ENCODE measurements at regions not wholly inside any gene's neighbourhood (a gene's known extent, or its start where the extent isn't known, plus 50 kb on each side); places are given as distances from the start of the nearest gene placed in this dataset.
"Not testable (repeated sequence)": the region's sequence is repeated elsewhere in the genome, so short reads cannot be mapped to it uniquely, and the experiment has no call there.

DNA sequence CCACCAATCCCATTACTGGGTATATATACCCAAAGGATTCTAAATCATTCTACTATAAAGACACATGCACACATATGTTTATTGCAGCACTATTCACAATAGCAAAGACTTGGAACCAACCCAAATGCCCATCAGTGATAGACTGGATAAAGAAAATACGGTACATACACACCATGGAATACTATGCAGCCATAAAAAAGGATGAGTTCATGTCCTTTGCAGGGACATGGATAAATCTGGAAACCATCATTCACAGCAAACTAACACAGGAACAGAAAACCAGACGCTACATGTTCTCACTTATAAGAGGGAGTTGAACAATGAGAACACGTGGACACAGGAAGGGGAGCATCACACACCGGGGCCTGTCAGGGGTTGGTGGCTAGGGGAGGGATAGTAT is 154.3 kb downstream of the TPBG start:
- DNase-seq: not testable (repeated sequence)

DNA sequence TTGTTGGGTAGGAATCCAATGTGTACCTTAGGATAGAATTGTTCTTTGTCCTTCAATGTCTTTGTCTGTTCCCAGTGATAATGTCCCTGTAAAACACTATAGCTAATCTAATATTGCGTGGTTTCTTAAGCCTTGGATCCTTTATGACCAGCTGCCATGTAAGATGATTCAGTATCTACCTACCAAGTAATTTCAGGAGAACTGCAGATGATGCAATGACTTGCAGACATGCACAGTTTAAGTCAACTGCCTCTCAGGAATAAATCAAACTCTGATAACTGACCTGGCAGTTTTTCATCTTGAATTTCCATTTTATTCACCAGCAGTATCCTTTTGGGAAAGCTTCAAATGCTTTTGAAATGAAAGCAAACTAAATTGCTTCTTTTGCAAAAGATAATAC is 157.8 kb downstream of the TPBG start:
- DNase-seq: no peak

DNA sequence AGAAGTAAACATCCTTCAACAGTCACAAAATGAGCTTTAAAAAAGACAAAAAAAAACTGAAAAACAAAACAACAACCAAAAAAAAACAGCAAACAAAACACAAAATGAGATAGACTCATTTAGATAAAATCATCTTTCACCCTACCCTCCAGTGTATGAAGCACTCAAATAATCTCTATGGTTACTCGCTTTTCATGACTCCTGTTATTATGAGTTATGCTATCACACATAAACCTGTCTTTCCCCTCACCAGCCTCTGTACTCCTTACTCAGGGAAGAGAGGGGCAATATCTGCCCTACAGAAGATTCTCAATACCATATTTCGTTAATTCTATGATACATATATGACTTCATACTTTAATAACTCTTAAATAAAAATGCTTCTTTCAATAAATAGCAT is 158.2 kb downstream of the TPBG start:
- DNase-seq: no peak

DNA sequence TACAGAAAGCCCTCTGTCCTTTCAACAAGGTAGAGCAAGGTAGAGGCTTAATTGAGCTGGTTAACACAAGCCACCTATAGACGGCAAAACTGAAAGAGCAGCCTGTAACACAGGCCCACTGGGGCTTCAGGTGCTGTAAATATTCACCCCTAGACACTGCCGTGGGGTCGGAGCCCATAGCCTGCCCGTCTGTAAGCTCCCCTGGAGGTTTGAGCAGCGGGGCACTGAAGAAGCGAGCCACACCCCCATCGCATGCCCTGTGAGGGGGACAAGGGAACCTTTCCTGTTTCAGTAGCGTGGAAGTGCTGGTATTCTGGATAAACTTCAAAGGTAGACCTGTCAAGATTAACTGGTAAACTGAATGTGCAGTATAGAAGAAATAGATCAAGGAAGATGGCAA is 160.4 kb downstream of the TPBG start:
- DNase-seq: no peak

DNA sequence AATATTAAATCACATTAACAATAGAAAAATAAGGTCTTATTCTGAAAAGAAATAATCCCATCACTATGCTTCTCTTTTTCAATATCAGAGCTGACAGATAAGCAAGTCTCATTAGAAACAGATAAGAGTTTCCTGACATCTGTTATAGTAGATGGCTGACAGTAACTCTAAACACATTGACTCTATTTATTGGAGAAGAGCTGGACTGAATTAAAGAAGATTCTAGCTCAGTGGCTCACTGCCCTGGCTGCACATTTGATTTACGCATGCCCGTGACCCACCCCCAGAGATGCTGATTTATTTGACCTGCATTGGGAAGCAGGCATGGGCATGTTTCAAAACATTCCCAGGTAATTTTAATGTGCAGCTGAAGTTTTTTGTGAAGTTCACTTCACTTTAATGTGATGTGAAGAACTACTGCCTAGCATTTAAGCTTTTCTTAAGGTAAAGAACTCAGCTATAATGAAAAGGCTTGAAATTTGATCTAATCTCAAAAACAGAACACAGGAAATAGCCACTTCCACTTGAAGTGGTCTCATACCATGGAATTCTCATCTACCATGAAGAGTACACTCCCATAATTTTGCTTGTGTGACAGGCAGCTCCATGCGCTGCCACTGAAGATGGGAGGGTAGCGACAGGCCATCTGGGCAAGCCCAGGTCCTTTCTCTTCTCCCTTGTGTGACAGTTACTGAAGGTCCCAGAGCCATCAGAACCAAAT is 162.3 kb downstream of the TPBG start:
- no peak for DNase-seq

DNA sequence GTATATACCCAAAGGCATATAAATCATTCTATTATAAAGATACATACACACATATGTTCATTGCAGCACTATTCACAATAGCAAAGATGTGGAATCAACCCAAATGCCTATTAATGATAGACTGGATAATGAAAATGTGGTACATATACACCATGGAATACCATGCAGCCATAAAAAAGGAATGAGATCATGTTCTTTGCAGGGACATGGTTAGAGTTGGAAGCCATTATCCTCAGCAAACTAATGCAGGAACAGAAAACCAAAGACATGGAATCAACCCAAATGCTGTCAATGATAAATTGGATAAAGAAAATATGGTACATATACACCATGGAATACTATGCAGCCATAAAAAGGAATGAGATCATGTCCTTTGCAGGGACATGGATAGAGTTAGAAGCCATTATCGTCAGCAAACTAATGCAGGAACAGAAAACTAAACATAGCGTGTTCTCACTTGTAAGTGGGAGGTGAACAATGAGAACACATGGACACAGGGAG is 166.4 kb downstream of the TPBG start:
- not testable (repeated sequence) for DNase-seq

DNA sequence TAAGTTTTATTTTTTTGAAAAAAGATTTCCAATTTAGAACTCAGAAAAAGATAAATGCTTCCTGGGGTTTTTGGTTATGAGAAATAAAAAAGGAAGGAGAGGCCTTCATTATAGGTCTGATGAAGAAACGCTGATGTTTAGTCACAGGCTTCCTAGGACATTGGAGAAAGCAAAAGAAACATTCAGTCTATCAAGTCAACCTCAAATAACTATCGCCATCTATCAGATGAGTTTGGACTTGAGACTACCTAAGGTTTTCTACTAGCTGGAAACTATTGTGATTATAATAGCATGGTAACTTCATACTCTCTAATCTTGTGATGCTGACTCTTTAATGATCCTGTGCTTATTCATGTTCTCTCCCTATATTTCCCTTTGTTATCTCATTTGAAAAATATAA is 171.3 kb downstream of the TPBG start:
- no peak for DNase-seq

DNA sequence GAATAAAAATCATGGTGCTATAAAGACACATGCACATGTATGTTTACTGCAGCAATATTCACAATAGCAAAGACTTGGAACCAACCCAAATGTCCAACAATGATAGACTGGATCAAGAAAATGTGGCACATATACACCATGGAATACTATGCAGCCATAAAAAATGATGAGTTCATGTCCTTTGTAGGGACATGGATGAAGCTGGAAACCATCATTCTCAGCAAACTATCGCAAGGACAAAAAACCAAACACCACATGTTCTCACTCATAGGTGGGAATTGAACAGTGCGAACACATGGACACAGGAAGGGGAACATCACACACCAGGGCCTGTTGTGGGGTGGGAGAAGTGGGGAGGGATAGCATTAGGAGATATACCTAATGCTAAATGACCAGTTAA is 185.9 kb downstream of the TPBG start:
- DNase-seq: not testable (repeated sequence)

DNA sequence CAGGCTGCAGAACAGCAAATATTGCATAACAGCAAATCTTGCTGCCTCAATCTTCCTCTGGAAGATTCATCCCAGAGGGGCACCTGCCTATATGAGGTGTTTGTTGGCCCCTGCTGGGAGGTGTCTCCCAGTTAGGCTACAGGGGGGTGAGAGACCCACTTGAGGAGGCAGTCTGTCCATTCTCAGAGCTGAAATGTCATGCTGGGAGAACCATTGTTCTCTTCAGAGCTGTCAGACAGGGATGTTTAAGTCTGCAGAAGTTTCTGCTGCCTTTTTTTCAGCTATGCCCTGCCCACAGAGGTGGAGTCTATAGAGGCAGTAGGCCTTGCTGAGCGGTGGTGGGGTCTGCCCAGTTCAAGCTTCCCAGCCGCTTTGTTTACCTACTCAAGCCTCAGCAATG is 187.7 kb downstream of the TPBG start:
- DNase-seq: not testable (repeated sequence)

DNA sequence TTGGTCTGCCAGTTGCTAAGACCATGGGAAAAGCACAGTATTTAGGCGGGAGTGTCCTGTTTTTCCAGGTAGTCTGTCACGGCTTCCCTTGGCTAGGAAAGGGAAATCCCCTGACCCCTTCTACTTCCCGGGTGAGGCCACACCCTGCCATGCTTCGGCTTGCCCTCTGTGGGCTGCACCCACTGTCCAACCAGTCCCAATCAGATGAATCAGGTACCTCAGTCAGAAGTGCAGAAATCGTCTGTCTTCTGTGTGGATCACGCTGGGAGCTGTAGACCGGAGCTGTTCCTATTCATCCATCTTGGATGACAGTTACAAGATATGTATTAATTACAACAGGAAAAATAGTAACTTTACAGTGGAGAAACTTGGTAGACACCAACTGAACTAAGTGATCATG is 188.2 kb downstream of the TPBG start:
- no peak for DNase-seq

DNA sequence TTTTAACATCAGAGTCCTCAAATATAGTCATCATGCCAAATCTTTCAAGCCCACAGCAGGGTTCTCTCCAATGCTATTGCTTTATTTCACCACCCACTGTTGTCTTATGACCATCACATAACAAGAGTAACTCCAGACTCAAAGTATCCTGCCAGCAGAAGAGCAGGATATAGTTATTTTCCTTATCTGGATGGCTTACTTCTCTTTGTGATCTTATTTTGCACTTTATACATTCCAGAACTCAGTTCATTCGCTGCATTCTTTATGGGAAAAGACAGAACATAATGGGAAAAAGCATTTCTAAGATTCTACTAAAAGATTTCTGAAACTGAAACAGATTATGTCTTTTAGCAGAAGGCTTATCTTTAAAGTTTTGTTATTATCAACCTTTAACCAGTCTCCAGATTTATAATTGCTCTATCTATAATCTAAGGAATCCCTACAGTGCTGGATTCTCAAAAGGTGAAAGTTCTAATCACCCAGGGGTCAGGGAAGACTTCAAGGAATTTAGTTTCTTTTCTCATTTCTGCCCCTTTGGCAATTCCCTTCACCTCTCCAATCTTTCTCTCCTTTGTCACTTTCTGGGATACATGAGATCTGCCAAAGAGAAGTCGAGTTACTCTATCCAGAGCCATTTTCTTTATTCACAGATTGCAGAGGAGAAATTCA is 190.4 kb downstream of the TPBG start:
- no peak for DNase-seq

DNA sequence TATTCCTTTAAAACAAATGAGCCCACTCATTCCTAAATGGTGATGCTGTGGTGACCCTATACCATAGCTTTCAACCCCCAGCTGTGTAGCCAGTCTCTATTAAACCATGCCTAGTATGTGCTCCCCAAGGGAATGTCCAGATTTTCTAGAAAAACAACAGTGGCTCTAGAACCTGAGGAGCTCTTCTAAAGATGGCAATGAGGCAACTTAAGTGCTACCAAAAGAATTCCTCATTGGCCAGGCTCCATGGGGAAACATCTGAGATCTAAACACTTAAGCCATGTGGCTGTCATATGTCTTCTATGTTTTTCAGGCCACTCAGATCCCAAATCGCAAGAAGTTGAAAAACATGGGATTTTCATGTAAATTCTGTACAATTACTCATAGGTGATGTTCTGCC is 191.0 kb downstream of the TPBG start:
- DNase-seq: no peak

DNA sequence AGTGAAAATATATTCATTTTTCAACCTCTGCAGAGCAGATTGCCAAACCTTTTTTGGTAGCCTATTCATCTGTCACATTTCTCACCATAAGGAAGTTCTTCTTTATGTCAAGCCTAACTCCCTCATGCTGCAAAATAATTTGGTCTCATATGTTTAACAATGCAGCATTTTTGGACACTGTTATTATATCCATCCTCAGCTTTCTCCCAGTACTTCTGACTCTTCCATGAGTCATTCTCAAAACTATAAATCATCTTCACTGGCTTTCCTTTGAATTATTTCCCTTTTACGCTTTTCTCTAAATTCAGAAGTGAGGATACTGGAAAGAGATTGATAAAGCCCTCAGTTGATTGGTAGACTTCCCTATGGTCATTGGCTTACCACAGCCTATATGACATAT is 192.2 kb downstream of the TPBG start:
- no peak for DNase-seq

DNA sequence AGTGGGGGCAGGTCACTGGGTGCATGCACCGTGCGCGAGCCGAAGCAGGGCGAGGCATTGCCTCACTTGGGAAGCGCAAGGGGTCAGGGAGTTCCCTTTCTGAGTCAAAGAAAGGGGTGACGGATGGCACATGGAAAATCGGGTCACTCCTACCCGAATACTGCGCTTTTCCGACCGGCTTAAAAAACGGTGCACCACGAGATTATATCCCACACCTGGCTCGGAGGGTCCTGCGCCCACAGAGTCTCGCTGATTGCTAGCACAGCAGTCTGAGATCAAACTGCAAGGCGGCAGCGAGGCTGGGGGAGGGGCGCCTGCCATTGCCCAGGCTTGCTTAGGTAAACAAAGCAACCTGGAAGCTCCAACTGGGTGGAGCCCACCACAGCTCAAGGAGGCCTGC is 194.9 kb downstream of the TPBG start:
- DNase-seq: not testable (repeated sequence)

DNA sequence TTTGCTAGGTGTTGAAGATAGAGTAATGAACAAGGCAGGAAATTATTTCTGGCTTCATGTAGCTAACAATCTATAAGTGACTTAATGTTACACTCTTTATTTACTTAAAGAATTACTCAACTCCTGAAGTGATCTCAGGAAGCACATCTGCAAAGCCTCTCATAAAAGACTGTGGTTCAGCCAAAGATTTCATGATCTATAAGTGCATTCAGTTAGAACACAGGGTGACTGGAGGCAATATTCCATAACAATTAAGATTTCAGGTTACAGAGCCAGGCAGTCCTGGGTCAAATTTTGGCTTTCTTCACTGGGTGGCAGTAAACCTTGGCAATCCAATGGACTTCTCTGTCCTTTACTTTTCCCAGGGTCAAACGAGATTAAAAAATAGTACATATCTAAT is 204.0 kb downstream of the TPBG start:
- DNase-seq: no peak

DNA sequence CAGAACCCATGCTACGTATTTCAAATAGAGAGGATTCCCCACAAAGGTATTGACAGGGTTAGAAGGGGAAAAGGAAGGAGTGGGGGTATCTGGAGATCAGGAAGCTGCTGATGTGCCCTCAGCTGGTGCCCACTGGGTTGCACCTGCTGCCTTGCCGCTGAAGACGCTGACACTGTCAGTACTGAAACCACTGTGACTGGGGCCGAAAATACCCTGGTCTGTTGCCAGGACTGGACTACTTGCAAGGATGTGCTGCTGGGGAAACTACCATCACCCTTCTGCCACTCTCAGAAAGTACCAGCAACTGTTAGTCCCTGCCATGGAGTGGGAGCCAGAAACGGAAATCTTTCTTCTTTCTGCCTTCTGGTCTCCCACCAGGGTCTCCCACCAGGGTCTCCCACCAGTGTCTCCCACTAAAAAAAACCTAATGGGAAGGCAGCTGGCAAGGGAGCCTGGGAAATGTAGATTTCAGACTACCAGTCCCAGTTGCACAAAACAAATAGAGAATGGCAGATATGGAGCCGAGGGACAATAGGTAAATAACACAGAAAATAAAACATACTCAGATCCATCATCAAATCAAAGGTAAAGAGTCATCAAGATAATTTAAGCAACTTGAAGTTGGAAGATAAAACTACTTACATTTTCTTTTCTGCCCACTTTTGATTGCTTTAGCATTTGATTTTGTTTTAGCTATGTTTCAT is 204.8 kb downstream of the TPBG start:
- no peak for DNase-seq

DNA sequence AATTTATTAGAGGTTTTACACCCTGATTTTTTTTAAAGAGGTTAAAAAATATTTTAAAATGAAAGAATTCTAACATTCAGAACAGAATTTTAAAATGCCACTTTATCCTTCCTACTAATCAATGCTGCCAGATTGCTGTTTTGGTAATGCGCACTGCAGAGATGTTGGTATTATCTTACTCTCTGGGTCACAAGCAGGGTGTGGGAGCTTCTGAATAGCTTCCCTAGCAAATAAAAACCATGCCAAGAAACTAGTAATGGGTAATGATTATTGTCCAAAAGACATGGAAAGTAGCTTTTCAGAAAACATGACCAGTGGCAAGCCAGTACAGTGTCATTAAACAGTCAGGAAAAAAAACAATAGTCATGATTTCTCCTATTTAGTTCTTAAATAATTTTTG is 205.4 kb downstream of the TPBG start:
- DNase-seq: no peak

DNA sequence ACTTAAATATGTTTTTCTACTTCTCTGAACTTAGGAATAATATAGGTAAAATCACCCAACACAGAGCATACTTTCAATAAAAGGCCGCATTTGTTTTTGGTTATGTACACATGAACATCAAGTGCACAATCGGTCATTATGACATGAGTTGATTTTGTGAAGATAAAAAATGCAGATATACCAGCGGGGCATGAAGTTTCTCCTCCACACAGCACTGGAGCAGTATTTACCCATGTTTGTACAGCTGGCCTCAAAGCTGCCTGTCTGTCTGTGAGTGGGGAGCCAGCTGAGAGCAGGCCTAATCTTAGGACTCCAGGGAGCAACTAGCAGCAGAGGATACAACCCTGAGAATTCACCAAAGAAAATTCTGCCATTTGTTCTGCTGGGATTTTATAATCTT is 206.5 kb downstream of the TPBG start:
- no peak for DNase-seq

DNA sequence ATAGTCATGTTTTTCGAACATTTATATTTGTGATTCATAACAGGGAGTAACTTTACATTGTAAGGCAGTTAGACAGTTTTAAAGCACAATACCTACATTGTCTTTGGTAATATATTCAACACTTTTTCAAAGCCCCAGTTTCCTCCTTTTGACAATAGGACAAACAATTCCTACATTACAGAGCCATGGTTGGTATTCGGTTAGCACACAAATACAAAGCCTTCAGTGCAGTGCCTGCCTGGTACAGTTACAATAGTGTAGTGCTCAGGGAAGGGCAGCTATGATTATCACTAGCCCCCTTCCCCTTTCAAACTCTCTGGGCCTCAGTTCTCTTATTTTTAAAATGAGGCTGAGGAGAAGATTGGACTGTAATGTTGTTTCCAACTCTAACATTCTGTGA is 207.8 kb downstream of the TPBG start:
- peak; percentile 27 for DNase-seq

DNA sequence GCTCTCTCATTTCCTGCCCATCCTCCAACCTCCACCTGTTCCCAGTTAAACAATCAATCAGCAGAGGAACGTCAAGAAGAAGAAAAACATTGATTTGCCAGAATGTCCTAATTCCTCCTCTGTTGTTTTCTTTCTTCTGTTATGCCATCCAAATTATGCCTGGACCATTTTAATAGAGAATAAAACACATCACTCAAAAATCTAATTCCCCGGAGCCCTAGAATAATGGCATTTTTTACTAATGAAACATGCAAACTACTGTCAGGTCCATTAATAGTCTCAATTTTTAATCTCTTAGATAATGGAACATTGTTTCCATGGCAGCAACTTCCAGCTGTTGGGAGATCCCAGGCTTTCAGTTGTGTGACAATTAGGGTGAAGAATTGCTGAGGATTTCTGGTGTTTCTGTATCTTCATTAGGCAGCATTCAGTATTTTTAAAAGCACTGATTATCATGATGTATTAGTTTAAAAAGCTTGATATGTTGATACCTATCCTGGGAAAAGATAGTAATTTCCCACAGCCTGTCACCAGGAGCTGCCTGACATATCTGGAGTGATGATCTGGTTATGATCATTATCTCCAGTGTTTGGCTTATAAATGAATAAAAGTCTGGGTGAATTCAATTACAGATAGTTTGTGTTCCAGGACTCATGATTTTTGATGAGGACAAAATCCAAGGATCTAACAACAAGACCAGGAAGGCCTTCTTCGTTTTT is 209.8 kb downstream of the TPBG start:
- no peak for DNase-seq

DNA sequence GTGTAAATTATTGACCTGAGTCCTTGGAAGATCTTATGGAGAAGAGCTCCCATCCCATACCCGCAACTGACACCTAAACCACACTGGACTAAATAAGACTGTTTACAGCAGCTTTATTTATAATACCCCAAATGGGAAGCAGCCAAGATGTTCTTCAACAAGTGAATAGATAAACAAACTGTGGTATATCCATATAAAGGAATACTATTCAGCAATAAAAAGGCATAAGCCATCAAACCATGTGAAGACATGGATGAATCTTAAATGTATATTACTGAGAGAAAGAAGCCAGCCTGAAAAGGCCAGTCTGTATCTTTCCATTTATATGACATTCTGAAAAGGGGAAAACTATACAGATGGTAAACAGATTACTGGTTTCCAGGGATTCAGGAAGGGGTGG is 212.7 kb downstream of the TPBG start:
- DNase-seq: no peak

DNA sequence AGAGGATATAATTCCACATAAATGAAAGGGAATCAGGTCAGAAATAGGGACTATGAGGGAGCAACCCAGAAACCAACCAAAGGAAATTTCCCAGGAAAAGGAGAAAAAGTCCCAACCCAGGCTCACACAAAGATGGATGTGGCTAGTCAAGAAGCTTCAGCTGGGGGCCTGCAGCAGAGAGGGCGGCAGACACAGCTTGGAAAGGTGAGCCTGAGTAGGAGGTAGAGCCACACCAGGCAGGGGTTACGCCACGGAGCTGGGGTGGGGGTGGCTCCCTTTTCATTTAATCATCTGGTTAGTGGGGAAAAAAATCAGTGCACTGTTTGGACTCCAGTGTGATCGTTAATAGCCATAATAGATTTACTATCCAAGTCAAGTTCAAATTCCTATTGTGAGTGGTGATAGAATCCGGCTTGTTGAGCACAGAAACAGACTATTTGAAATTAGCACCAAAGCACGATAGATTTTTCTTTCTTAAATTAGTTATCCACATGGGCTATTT is 220.6 kb downstream of the TPBG start:
- no peak for DNase-seq

DNA sequence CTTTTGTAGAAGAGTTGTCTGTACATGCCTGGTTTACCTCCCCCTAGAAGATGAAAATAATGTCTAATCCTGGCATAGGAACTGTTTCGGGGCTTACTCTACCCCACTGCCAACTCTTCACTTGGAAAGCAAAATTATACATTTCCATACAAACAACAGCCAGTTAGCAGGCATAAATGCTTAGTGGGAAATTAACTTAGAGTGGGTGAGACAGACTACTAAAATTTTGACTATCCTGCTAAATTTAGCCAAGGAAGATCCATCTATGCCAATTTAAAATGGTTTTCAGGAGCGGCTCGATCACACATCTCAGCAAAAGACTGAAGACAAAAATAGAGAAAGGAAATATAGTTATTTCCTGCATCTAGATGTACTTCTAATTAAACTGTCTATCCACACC is 221.2 kb downstream of the TPBG start:
- DNase-seq: no peak
